Urothelium cell line (cell line): ENCODE measurements at regions not wholly inside any gene's neighbourhood (a gene's known extent, or its start where the extent isn't known, plus 50 kb on each side); places are given as distances from the start of the nearest gene placed in this dataset.
"Not testable (repeated sequence)": the region's sequence is repeated elsewhere in the genome, so short reads cannot be mapped to it uniquely, and the experiment has no call there.

ENCODE experiments used
- DNase-seq: peaks from one replicate; pipeline ENCODE4 v3.0.0; 2011; ENCODE audit warnings: low spot score, mixed read lengths
- FAIRE-seq: peaks from 2 replicates; lab custom pipeline; 2011; peaks lifted over from hg19 to GRCh38; lab: Jason Lieb, UNC

- DNase-seq: no peak
- FAIRE-seq: no peak
Observed at GRCh38 chr2:56768973-56769372, 585.2 kb downstream of the CCDC85A start.

- FAIRE-seq: no peak
- DNase-seq: no peak
Observed at GRCh38 chr2:56770490-56770889, 586.7 kb downstream of the CCDC85A start.

GRCh38 chr2:56784046-56784445 is 600.3 kb downstream of the CCDC85A start:
- FAIRE-seq: no peak
- no peak for DNase-seq

GRCh38 chr2:56801214-56801613 is 617.4 kb downstream of the CCDC85A start:
- no peak for FAIRE-seq
- no peak for DNase-seq

- FAIRE-seq (no peak), DNase-seq (no peak)
Observed at GRCh38 chr2:56801770-56802169, 618.0 kb downstream of the CCDC85A start.

GRCh38 chr2:56803596-56803995 is 619.8 kb downstream of the CCDC85A start:
- DNase-seq (no peak), FAIRE-seq (no peak)

DNA sequence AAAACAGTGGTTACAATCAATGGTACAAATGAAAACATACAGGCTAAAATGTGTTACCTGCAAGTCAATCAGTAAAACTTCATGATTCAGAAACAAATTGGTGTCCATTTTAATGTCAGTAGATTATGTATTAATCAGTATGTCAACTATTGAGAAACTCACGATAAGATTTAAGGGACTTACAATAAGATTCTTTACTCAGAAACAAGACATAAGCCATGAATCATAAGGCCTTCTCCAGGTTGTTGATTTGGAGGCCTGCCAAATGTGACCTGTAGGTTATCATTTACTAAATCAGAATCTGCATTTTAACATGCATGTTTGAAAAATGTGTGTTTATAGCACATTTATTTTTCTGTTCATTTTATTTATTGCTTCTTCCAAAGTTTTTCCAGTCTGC is 623.1 kb downstream of the CCDC85A start:
- no peak for DNase-seq
- FAIRE-seq: no peak

GRCh38 chr2:56807861-56808260 is 624.1 kb downstream of the CCDC85A start:
- FAIRE-seq (no peak), DNase-seq (no peak)

GRCh38 chr2:56811401-56811800 is 627.6 kb downstream of the CCDC85A start:
- FAIRE-seq (no peak), DNase-seq (no peak)

DNA sequence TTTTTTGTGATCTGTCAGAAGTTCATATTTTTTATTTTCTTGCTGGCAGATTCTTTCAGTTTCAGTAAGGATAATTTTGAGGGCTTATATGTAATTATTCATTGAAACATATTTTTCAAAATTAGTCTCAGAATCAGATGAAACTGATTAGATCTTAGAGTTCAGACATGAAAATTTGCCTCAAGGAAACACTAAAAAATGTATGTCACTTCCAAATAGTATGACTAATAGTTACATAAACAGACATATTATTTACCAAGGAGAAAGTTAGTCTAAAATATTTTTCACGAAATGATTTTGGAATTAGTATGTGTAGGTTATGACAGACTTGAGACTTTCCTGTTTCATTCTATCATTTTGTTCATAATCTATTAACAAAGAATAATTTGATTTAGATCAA is 628.6 kb downstream of the CCDC85A start:
- no peak for FAIRE-seq
- DNase-seq: no peak

GRCh38 chr2:56813490-56813889 is 629.7 kb downstream of the CCDC85A start:
- no peak for FAIRE-seq
- DNase-seq: no peak

GRCh38 chr2:56816666-56817065 is 632.9 kb downstream of the CCDC85A start:
- DNase-seq: no peak
- FAIRE-seq: no peak

DNA sequence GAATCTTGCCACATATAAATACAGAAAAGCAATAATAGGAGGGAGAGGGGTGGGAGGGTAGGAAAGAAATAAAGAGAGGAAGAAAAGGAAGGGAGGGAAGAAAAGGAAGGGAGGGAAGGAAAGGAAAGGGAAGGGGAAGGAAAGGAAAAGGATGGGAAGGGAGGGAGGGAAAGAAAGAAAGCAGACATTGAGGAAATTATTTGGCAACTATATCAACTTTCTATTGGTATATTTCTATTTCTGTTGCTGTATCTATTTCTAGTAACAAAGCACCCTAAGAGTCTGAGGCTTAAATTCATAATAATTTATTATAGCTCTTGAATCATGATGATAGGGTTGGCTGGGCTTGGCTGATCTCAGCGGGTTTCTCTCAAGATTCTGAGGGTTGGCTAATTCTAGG is 648.0 kb downstream of the CCDC85A start:
- DNase-seq: no peak
- no peak for FAIRE-seq

GRCh38 chr2:56834686-56835085 is 650.9 kb downstream of the CCDC85A start:
- no peak for FAIRE-seq

GRCh38 chr2:56840009-56840408 is 656.2 kb downstream of the CCDC85A start:
- not testable (repeated sequence) for FAIRE-seq, DNase-seq

More at GRCh38 chr2:56834686-56835085, 650.9 kb downstream of the CCDC85A start:
- DNase-seq: no peak

- DNase-seq: no peak
- no peak for FAIRE-seq
Observed at GRCh38 chr2:56860991-56861390, 677.2 kb downstream of the CCDC85A start.

DNA sequence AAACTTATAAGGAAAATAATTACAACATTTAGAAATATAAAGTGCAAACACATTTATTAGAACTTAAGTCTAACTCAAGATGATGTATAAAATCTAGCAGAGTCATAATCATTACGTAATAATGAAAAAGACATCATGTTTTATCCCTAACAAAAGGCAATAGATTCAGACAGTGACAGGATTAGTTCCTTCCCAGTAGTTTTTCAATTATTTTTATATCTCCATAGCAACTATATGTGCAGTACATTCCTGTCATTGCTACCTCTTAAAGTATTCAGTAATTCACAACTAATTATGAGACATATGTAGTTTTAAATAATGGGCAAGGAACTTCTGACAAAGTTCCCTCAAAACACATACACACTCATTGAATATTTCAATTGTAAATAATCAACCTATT is 687.9 kb downstream of the CCDC85A start:
- DNase-seq: no peak
- FAIRE-seq: no peak

DNA sequence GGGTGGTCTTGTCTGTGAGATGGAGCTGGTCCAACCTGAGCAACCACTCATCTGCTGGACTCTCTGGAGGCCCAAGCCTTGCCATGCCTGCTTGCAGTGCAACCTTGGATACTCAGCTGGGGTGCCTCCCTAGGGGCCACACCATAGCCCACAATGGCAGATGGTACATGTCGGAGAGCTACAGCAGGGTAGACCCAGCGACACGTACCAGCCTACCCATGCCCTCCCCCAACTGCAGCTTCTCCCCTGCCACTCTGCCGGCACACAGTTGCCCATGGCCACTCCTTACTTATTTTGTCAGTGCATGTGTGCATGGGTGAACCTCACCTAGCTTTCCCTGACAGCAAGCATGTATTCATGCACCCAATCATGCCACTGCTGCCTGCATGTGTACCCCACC is 690.9 kb downstream of the CCDC85A start:
- FAIRE-seq: no peak

DNA sequence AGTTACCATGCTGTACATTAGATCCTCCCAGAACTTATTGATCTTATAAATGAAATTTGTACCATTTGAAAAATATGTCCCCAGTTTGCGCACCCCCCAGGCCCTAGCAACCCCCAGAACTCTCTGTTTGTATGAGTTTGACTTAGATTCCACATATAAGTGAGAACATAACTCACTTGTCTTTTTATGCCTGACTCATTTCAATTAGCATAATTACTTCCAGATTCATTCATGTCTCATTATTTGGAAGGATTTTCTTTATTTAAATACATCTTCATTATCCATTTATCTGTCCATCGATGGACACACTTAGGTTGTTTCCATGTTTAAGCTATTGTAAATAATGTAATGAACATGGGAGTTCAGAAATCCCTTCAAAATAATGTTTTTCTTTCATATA is 705.9 kb downstream of the CCDC85A start:
- DNase-seq (no peak), FAIRE-seq (no peak)

More for the DNA sequence above, 690.9 kb downstream of the CCDC85A start:
- DNase-seq: no peak

- no peak for FAIRE-seq
- DNase-seq: no peak
Observed at GRCh38 chr2:56892382-56892781, 708.6 kb downstream of the CCDC85A start.

- no peak for FAIRE-seq
Observed at GRCh38 chr2:56898986-56899385, 715.2 kb downstream of the CCDC85A start.

GRCh38 chr2:56912490-56912889 is 728.7 kb downstream of the CCDC85A start:
- DNase-seq (no peak), FAIRE-seq (no peak)

More at GRCh38 chr2:56898986-56899385, 715.2 kb downstream of the CCDC85A start:
- DNase-seq: no peak

- no peak for FAIRE-seq
- no peak for DNase-seq
Observed at GRCh38 chr2:56918790-56919189, 735.0 kb downstream of the CCDC85A start.

DNA sequence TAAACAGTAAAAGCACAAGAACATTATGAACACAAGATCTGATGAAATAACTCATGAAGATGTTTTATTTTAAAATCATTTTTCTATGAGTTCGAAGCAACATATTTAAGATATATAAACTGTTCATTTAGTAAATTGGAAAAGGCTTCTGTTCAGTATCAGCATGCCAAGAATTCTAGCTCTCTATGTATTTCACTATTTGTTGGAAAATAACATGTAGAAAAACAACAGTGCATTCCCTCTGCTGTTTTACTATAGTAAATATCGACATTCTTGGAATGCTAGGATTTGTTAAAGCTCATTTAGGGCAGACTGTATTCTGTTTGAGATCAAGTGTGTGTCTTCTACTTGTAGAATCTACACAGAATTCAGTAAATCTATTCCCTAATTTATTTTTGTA is 750.2 kb downstream of the CCDC85A start:
- DNase-seq: no peak
- no peak for FAIRE-seq
